Stimulated activated CD4-positive, alpha-beta T cell treated with anti-CD3 and anti-CD28 coated beads, Interleukin-1b, Interleukin-23, amount 100 ng/mL, for 4 hours (primary cell): ENCODE measurements at regions not wholly inside any gene's neighbourhood (a gene's known extent, or its start where the extent isn't known, plus 50 kb on each side); places are given as distances from the start of the nearest gene placed in this dataset.

Experiments
- DNase-seq, 2 donors: peaks; one replicate each; pipeline ENCODE4 v3.0.0-alpha.2; 2020; ENCODE audit warnings: low read depth in 2 of 2

DNA sequence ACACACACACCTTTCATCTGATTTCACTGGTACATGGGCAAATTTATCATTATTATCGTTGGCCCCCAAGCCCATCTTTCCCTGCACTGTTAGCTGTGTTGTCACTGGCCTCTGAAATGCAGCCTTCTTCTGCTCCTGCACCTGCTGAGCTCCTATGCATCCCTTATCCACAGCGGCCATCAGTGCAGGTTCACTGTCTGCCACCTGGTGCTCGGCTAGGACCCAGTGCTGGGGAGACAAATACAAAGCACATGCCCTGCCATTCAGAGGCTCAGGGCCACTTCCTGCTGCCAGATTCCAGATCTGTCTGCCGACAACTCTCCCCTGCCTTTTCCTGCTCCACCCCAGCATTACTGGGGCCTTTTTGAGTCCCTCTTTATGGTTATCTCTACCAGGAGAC, 1205.4 kb downstream of the TBC1D22A start:
- DNase-seq = no peak

DNA sequence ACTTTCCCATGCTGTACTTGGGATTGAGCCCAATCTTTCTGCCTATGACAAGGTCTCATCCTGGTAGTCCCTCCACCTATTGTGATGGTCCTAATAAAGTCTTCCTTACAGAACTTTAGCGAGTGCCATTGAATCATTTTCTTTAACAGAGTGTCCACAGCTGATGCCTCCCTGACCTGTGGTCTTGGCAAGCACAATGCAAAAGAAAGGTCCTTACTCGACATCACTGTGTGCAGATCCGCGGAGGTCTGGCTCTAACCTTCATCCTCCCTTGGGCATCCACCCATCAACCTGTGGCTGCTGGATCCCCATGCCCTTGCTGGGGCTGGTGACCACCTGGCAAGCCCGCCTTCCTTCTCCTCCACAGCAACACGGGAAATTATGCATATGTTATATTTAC, 1203.9 kb downstream of the TBC1D22A start:
- no peak for DNase-seq

DNA sequence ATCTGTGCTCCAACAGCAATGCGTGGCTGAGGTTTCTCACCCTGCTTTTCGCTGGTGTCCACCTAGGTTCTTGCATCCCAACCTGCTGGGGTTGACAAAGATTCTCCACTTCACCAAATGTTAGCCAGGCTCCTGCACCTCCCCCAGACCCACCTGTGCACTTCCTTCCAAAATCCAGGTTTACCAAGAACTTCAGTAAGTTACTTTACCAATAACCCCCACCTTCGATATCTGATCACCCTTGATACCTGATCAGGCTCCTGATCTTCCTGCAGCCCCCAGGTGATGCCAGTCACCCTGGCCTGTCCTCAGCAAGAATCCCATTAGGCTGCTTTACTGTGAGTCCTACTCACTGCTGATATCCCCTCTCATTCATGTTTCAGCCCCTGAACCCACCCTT, 1203.4 kb downstream of the TBC1D22A start:
- no peak for DNase-seq

DNA sequence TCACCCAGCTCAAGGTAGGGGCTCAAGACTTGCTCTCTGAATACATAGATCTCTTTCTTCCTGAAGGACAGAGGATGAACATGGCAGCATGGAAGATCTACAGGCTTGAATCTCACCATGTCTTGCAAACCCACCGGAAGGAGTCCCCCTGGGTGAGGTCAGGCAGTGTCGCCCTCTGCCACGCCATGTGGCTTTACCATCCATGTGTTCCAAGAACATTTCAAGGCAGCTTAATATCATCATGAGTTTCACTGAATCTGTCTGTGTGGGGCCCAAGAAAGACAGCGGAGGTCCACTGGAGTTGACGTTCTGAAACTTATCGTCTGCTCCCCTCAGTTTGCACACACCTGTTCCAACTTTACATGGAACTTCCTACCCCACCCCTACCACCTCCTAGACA, 1202.6 kb downstream of the TBC1D22A start:
- DNase-seq = no peak

DNA sequence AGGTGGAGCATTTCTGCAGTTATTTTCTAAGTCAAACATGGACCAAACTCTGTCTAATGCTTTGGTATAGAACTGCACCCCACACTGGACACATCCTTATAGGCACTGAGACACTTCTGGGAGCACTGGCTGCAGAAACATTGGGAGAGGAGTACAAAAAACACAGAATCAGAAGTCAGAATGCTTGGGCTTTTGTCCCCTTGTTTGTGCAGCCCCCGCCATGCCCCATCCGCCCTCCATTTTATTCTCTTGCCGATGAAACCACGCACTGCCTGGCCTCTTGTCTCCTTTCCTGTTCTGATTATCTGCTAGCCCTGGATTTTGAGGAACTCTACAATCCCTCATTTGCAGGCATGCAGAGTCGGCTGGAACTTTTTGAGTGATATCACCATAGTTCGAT, 1201.2 kb downstream of the TBC1D22A start:
- DNase-seq = no peak

DNA sequence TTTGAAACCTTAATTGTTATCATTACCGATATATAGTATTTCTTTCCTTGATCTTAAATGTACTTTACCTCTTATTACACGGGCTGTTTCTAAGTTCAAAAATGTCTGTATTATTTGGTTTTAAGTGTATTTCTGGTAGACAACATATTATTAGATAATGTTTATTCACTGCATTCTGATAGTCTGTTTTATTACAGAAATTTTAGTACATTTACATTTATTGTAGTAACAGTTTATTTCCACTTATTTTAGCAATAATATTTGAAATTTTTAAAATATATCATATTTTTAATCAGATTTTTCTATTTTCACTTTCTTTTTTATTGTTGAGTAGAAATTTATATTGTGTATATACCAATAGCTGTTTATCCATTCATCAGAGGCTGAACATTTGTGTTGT, 1195.2 kb downstream of the TBC1D22A start:
- no peak for DNase-seq

DNA sequence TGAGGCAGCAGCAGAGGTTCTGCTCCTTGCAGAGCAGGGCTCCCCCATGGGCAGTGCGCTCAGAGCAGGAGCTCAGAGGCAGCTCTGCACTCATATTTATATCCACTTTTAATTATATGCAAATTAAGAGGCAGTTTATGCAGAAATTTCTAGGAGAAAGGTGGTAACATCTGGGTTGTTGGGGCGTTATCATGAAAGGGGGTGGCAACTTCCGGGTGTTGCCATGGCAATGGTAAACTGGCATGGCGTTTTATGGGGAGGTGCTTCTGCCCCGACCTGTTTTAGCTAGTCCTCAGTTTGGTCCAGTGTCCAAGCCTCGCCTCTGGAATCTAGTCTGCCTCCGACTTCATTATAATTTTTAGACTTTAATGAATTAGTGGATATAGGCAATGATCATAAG, 1191.7 kb downstream of the TBC1D22A start:
- DNase-seq = no peak

DNA sequence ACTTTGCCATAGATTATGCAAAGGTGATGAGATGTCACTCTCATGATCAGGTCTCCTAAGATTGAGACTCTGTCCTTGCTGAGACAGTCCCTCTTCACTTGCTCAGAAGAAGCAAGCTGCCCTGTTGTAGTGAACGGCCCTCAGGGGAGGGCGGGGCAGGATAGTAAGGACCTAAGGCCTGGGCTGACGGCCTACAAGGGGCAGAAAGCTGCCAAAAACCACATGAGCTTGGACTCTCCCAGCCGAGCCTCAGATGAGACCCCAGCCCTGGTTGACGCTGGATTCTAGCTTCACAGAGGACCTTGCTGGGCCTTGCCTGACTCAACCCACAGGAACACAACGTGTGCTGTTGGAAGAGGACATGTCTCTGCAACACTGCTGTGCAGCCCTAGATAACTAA, 1182.5 kb downstream of the TBC1D22A start:
- no peak for DNase-seq

DNA sequence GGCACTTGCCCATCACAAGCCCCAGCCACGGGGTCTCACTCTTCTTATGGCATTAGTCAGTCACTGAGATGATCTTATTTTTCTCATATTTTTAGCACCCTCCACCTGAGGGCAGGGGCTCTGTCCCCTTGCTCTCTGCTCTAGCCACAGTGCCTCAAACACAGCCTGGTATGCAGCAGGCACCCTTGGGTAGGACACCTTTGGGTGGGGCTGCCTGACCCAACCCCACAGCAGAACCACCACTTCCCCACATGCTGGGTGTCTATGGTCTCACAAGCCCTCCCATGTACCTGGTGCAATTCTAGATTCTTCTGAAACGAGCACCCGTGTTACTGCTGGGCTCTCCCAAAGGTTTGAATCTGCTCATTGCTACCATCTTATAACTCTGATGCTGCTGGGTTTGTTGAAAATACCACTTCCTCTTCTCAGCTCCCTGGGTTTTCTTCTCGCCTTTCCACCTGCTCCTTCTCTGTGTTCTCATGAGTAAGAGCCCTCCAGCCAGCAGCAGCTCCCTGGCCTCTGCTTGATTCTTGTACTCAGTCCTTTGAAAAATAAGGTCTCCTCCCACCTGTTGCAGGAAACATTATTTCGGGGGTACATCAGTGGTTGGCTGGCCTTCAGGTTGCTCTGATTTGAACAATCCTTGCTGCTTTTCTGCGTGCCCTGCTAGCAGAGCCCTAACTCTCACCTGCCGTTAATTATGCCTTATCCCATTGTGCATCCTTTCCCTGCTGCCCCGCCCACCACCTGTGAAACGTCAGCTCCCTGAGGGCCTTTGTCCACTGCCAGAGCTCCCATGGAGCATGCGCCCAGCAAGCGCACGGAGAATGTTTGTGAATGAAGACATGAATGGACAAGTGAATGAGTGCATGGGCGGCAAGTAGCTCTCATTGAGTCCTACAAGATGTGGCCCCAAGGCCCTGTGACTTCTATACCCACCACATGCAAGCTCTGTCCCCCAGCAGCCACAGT, 1181.6 kb downstream of the TBC1D22A start:
- DNase-seq = no peak

DNA sequence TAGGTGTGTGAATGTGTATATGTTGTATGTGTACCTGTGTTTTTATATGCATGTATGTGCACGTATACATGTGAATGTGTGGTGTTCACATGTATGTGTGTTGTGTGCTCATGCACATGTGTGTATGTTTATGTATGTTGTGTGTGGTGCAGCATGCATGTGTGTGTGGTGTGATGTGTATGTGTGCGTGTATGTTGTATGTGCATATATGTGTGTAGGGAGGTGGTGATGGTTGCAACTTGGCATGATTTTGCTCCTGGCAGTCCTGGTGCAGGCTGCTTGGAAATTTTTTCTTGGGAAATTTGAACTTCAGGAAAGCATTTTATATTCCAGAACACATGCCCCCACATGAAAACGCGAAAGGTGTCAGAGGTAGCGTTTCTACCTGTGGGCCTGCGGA, 1177.8 kb downstream of the TBC1D22A start:
- no peak for DNase-seq

DNA sequence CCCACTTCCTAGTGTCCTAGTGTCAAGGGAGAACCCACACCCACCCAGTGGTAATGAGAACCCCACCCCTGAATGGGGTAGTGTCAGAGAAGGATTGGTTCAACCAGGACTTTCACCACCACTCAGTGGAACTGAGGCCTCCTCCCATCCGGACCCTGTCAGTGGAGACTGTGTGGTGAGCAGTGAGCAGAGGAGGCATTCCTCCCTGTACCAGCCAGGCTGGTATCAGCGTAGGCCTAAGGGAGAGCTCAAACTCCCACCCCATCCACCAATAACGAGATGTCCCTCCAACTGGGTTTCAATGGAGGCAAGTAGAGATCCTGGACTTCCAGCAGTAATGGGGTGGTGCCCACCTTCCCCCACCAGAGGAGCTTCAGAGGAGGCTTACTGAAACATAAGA, 1171.4 kb downstream of the TBC1D22A start:
- DNase-seq = no peak

DNA sequence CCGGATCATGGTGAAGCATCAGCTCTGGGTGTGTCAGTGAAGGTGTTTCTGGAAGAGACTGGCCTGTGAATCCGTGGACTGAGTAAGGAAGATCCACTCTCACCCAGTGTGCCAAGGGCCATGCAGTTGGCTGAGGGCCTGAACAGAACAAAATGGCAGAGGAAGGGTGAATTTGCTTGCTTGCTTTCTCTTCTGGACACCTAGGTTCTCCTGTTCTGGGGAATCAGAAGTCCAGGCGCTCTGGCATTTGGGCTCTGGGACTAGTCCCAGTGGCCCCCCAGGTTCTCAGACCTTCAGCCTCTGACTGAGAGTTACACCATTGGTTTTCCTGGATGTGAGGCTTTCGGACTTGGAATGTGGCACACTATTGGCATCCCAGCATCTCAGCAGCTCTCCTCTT, 1170.8 kb downstream of the TBC1D22A start:
- no peak for DNase-seq

DNA sequence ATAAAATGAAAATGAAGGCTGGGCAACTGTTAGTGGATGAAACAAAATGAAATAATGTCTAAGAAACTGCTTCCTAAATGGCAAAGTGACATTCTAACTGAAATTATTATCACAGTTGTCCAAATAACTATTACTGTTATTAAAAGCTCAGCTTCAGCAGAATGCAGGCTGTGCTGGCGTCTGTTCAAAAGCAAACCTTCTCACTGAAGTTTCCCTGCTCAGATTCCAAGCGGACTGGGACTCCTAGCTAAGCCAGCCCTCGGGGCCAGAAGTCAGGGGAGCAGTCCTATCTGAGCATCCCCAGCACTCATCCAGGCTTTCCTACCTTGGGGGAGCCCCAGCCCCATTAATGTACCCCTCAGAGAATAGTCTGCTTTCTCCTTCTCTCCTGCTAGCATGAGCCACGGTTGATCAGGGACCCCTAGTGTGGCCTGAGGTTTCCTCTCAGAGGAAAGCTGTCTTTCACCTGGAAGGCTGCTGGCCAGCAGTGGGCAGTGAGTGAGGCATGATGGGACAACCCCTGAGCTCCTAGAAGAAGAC, 1167.3 kb downstream of the TBC1D22A start:
- DNase-seq = no peak

DNA sequence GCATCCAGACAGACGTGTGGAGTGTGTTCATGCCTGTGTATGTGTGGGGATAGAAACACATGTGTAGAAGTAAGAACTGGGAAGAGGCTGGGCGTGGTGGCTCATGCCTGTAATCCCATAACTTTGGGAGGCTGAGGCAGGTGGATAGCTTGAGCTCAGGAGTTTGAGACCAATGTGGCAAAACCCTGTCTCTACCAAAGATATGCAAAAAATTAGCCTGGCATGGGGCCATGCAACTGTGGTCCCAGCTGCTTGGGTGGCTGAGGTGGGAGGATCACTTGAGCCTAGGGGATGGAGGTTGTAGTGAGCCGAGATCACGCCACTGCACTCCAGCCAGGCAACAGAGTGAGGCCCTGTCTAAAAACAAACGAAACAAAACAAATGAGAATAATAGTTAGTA, 1166.6 kb downstream of the TBC1D22A start:
- DNase-seq = no peak

DNA sequence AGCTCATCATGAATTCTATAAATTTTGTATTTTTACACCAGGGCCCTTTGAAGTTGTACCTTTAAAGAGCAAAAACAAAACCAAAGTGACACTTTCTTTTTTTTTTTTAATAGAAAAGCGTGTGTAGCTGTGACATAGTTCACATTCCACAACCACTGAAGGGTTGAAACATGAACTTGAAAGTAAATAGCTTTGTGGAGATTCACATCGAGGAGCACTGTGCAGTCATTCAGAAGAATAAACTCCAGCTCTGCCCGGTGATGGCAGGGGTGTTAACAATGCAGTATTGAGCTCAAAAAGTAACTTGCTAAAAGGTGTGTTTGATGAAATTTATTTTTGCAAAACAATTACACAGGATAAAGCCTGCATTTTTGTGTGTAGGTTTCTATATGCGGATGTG, 1166.2 kb downstream of the TBC1D22A start:
- no peak for DNase-seq

DNA sequence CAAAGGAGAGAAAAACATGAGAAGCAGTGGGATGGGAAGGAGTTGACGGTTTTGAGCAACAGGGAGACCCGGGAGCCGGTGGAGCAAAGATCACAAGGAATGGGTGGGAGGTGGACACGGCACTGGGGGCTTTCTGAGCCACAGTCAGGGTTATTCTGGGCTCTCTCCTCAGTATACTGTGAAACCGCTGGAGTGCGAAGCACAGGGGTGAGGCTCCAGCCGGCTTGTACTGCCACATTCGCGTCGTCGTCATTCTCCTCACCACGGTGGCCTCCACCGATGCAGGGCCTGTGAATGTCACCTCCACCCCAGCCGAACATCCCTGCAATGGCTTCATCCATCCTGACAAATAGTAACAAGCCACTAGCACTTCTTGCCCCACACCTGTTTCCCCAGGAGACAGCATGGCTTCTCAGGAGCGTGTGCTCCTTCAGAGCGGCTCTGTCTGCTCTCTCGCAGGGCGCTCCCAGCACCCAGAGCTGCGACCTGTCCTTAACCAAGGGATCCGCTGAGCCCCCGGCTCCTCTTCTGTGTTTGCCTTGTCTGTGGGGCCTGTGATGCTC, 1165.3 kb downstream of the TBC1D22A start:
- DNase-seq = no peak

DNA sequence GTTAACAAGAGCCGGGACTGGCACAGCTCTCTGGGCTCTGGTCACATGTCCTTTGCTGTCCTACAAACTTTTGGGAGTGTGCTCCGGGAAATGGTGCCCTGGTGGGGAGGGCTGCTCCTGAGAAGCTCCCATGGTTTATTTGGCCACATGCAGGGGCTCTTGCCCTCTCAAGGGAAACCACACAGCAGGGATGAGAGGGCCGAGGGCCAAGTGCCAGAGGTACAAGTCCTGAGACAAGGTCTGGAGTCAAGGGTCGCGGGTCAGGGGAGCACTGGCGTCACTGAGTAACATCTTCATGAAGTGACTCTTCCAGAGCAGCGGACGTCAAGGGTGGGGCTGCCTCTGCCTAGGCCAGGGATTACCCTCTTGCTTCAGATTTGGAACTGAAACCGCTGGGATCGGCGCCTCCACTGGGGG, 1160.6 kb downstream of the TBC1D22A start:
- no peak for DNase-seq

DNA sequence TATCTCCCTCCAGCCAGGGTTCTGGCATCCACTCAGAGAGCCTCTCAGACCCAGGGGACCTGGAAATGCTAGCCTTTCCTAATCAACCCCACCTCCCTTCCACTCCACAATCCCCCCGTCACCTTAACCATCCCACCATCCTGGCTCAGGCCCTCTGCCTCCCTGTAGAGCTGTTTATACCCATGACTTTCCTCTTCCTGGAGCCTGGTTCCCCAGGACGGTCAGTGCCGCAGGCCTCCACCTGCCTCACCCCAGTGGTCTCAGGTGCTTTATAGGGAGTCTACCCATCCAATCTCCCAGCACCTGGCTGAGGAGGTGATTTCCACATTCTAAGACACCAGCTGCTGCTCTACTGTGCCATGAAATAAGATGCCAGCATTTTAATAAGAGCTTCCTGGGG, 1159.5 kb downstream of the TBC1D22A start:
- no peak for DNase-seq

DNA sequence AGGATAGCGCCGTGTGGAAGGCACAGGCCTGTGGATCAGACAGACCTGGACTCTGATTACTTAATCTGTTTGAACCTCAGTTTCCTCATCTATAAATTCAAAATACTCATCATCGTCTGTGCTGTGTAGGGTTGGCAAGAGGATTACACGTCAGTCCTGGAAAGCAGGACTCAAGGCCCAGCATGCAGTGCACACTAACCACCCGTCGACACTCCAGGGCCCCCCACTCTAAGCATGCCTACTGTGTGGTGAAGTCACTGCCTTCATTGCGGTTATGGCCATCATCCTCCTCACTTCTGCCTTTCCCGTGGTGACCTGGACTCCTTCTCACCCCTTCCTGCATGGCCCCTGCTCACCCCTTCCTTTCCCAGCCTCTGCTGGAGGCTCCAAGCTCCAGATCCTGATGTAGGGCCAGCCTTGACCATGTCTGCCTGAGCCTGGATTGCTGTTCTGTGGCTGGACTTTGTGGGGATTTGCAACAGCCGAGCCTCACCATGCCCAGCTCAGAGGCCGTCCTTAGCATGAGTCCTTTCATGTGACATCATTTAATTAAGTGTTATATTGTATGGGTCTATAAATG, 1158.0 kb downstream of the TBC1D22A start:
- DNase-seq = no peak

DNA sequence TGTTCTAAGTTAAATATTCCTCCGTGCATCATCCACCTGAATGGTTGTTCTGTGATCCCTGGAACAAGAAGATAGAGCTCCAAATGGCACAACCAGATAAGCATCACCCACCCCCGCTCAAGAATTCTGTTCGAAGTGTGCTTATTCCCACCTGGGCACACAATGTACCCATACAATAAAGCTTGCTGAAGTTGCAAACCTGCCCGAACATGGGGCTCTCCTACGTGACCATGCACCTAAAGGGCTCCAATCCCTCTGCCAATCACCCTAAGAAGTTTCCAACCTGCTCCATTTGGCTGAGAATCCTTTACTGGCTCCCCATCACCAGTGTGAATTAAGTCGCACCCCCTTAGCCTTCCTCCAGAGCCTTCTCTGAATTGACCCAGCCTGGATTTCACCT, 1157.4 kb downstream of the TBC1D22A start:
- no peak for DNase-seq

DNA sequence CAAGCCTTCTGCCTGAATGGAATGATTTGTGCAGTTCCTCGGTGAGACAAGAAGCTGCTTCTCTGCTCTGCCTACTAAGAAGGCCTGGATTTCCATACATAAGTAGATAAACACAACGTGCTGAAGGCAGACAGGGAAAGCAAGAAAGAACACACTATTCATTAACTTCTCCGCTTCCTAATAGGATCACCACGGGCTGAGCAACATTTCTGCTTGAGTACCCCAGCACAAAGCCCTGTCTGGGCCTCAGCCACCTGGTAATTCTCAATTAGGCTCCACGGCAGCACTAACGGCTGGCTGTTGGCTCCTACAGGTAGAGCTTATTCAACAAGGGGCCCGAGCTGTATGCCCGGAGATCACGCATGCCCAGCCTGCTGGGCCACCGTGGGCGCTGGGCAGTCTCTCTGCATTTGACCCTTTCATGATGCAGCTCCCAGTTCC, 1156.6 kb downstream of the TBC1D22A start:
- DNase-seq = no peak

DNA sequence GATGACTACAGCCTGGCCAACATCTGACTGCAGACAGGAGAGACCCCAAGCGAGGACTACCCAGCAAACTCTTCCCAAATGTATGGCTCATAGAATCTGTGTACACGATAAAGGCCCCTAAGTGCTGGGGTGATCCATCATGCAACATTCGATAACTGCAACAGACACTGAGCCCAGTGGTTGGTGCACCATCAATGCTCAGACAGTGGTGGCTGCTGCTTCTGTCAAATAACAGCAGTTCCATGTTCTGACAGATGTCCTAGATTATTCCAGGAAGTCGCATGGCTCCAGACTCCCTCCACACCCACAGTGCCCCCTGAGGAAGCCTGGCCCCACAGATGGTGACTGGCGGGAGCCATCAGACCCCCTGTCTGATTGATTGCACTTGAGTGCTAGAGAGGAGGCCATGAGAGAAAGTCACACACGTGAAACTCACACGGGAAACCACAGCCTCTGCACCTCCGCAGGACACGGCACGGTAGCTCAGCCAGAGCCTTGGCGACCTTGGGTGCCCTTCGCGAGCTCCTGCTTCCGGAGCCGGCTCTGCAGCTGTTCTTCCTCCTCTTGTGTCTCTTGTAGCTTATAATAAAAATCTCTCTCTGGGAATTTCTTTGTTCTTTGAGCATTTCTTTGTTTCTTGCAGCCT, 1155.9 kb downstream of the TBC1D22A start:
- no peak for DNase-seq
